ENCODE measurements at regions not wholly inside any gene's neighbourhood (a gene's known extent, or its start where the extent isn't known, plus 50 kb on each side); places are given as distances from the start of the nearest gene placed in this dataset.

- peak in 1 of 2 experiments; percentile 79; a peak in 2 of 4 replicates for TF ChIP-seq REST (IDR thresholded peaks at IDR 0.05; ENCODE audit: insufficient read depth in 1 of 2, low read depth in 2 of 2, low read length in 2 of 2)
- TF ChIP-seq POLR2AphosphoS5 (IDR thresholded peaks at IDR 0.05; ENCODE audit: low read depth, low read length), result no peak
Measured at GRCh38 chr4:89539797-89540711, 232.5 kb upstream of the GPRIN3 start.

GRCh38 chr4:89539374-89539773, 231.8 kb upstream of the GPRIN3 start:
- TF ChIP-seq TAF1 (IDR thresholded peaks at IDR 0.05; ENCODE audit: borderline replicate concordance, insufficient read depth, low read length) (no peak), FOXP2 (optimal IDR thresholded peaks at IDR 0.05; ENCODE audit: borderline replicate concordance, extremely low read depth, extremely low read length, insufficient read depth) (no peak), POLR2AphosphoS5 (IDR thresholded peaks at IDR 0.05; ENCODE audit: low read depth, low read length) (no peak), SIN3A (IDR thresholded peaks at IDR 0.05; ENCODE audit: borderline replicate concordance, insufficient read depth, low read length) (no peak), REST (IDR thresholded peaks at IDR 0.05; ENCODE audit: insufficient read depth in 1 of 2, low read depth in 2 of 2, low read length in 2 of 2) (no peak)

- TF ChIP-seq REST (IDR thresholded peaks at IDR 0.05; ENCODE audit: insufficient read depth in 1 of 2, low read depth in 2 of 2, low read length in 2 of 2), result no peak
- TF ChIP-seq TAF1 (IDR thresholded peaks at IDR 0.05; ENCODE audit: borderline replicate concordance, insufficient read depth, low read length), result no peak
- TF ChIP-seq SIN3A (IDR thresholded peaks at IDR 0.05; ENCODE audit: borderline replicate concordance, insufficient read depth, low read length), result no peak
- no peak for TF ChIP-seq POLR2AphosphoS5 (IDR thresholded peaks at IDR 0.05; ENCODE audit: low read depth, low read length)
- TF ChIP-seq FOXP2 (optimal IDR thresholded peaks at IDR 0.05; ENCODE audit: borderline replicate concordance, extremely low read depth, extremely low read length, insufficient read depth), result no peak
Measured at GRCh38 chr4:89538886-89539285, 231.3 kb upstream of the GPRIN3 start.

- TF ChIP-seq TAF1 (IDR thresholded peaks at IDR 0.05; ENCODE audit: borderline replicate concordance, insufficient read depth, low read length) (no peak), POLR2AphosphoS5 (IDR thresholded peaks at IDR 0.05; ENCODE audit: low read depth, low read length) (no peak), SIN3A (IDR thresholded peaks at IDR 0.05; ENCODE audit: borderline replicate concordance, insufficient read depth, low read length) (no peak), FOXP2 (optimal IDR thresholded peaks at IDR 0.05; ENCODE audit: borderline replicate concordance, extremely low read depth, extremely low read length, insufficient read depth) (no peak), REST (IDR thresholded peaks at IDR 0.05; ENCODE audit: insufficient read depth in 1 of 2, low read depth in 2 of 2, low read length in 2 of 2) (no peak)
Measured at GRCh38 chr4:89538171-89538570, 230.6 kb upstream of the GPRIN3 start.
